Stimulated activated CD4-positive, alpha-beta T cell treated with anti-CD3 and anti-CD28 coated beads, Interleukin-1b, Interleukin-23, amount 100 ng/mL, for 1 hour (primary cell): ENCODE measurements at regions not wholly inside any gene's neighbourhood (a gene's known extent, or its start where the extent isn't known, plus 50 kb on each side); places are given as distances from the start of the nearest gene placed in this dataset.
A peak's percentile ranks its signal among the peaks of the same experiment; 100 is the strongest.
"Not testable (repeated sequence)": the region's sequence is repeated elsewhere in the genome, so short reads cannot be mapped to it uniquely, and the experiment has no call there.

Experiments
- DNase-seq, 2 donors: peaks; one replicate each; pipeline ENCODE4 v3.0.0-alpha.2; 2020; ENCODE audit warnings: low read depth in 2 of 2

GRCh38 chr14:21915826-21916225 lies 242.2 kb upstream of the OR4E1 start:
- DNase-seq = no peak

GRCh38 chr14:21913759-21914158 lies 240.1 kb upstream of the OR4E1 start:
- peak; percentile 39 to 64 for DNase-seq

GRCh38 chr14:21912367-21912766 lies 238.7 kb upstream of the OR4E1 start:
- DNase-seq = no peak

- DNase-seq = no peak
Measured at GRCh38 chr14:21911877-21912276, 238.3 kb upstream of the OR4E1 start.

GRCh38 chr14:21910260-21910659 lies 236.6 kb upstream of the OR4E1 start:
- no peak for DNase-seq

GRCh38 chr14:21902561-21903181 lies 229.1 kb upstream of the OR4E1 start:
- DNase-seq = no peak

GRCh38 chr14:21894898-21895194 lies 221.2 kb upstream of the OR4E1 start:
- not testable (repeated sequence) for DNase-seq

- DNase-seq = peak; percentile 3 to 16
Measured at GRCh38 chr14:21894003-21894897, 220.6 kb upstream of the OR4E1 start.

GRCh38 chr14:21891921-21892320 lies 218.3 kb upstream of the OR4E1 start:
- DNase-seq = no peak

GRCh38 chr14:21884995-21885394 lies 211.4 kb upstream of the OR4E1 start:
- DNase-seq = no peak

GRCh38 chr14:21882226-21882625 lies 208.6 kb upstream of the OR4E1 start:
- DNase-seq = no peak

- DNase-seq = no peak
Measured at GRCh38 chr14:21880918-21881317, 207.3 kb upstream of the OR4E1 start.

GRCh38 chr14:21875791-21876190 lies 202.2 kb upstream of the OR4E1 start:
- no peak for DNase-seq

GRCh38 chr14:21874946-21875345 lies 201.3 kb upstream of the OR4E1 start:
- no peak for DNase-seq

- no peak for DNase-seq
Measured at GRCh38 chr14:21874167-21874566, 200.5 kb upstream of the OR4E1 start.

- DNase-seq = peak; percentile 41 to 61
Measured at GRCh38 chr14:21868442-21869046, 194.9 kb upstream of the OR4E1 start.

- no peak for DNase-seq
Measured at GRCh38 chr14:21867541-21867940, 193.9 kb upstream of the OR4E1 start.

- no peak for DNase-seq
Measured at GRCh38 chr14:21866479-21866878, 192.9 kb upstream of the OR4E1 start.

- DNase-seq = no peak
Measured at GRCh38 chr14:21863289-21863688, 189.7 kb upstream of the OR4E1 start.

GRCh38 chr14:21861153-21861552 lies 187.5 kb upstream of the OR4E1 start:
- no peak for DNase-seq

- DNase-seq = no peak
Measured at GRCh38 chr14:21860172-21860571, 186.6 kb upstream of the OR4E1 start.

GRCh38 chr14:21852775-21853174 lies 179.2 kb upstream of the OR4E1 start:
- no peak for DNase-seq

GRCh38 chr14:21852061-21852664 lies 178.5 kb upstream of the OR4E1 start:
- peak; percentile 43 to 44 for DNase-seq
